ENCODE measurements at regions not wholly inside any gene's neighbourhood (a gene's known extent, or its start where the extent isn't known, plus 50 kb on each side); places are given as distances from the start of the nearest gene placed in this dataset.

DNA sequence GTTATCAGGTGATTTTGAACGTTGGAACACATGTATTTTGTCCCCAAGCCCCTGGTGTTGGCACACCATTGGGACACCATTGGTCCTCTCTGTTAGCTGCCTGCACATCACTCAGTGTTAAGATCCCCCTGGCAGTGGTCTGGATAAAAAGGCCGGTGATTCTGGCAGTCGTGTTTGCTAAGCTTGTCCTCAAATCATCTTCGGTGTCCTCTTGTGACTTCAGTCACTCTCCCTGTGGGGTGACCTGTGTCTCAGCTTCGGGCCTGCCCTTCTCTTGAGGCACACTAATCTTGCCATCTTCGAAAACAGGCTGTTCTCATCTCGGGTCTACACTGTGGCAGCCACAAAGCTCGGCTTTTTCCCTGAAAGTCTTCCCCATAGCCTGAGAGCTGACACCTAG lies 127.1 kb downstream of the ZIC5 start (continued):
- TF ChIP-seq ZMAT3 (CRISPR knock-in tag; conservative IDR thresholded peaks at IDR 0.05) = no peak

- Histone ChIP-seq H3K9me3 (ENCODE audit: low read length) (no peaks in the 10 kb centered on the region), H3K4me3 (replicated peaks in 1 of 3; ENCODE audit: insufficient read depth in 1 of 3, low read depth in 2 of 3, low read length in 3 of 3) (no peak overlapping the region), H3K79me2 (ENCODE audit: insufficient read depth, low read length) (no peaks in the 10 kb centered on the region), H3K36me3 (replicated peaks in 1 of 2; ENCODE audit: control insufficient read depth in 1 of 2, insufficient read depth in 2 of 2, low read length in 2 of 2) (no peaks in the 10 kb centered on the region), H3K27ac (ENCODE audit: extremely low read length, insufficient read depth, low read length) (no peak overlapping the region), H3K27me3 (ENCODE audit: control insufficient read depth in 1 of 2, insufficient read depth in 2 of 2, low read length in 2 of 2) (no peaks in the 10 kb centered on the region), H3K4me2 (ENCODE audit: low read depth, low read length) (no peak overlapping the region), H3K4me1 (ENCODE audit: insufficient read depth, low read length) (peaks cover 10% of the 10 kb centered on the region), H3K9ac (ENCODE audit: insufficient read depth, low read depth, low read length) (no peak overlapping the region), H2AFZ (ENCODE audit: low read length) (no peak overlapping the region), H4K20me1 (ENCODE audit: insufficient read depth, low read length) (no peaks in the 10 kb centered on the region)
- in situ Hi-C loops (cut with HindIII; ENCODE audit: extremely low pct_ligation_motif_present, low pct_unique_long_range_greater_than_20kb) = no loop called here
- DNase-seq (ENCODE audit: low spot score) (no peak), ATAC-seq (no peak), FAIRE-seq (no peak)
- no peak for TF ChIP-seq ZNF251 (CRISPR knock-in tag; IDR thresholded peaks at IDR 0.05)
- no peak for TF ChIP-seq ZNF569 (CRISPR knock-in tag; IDR thresholded peaks at IDR 0.05; ENCODE audit: borderline replicate concordance)
- TF ChIP-seq JDP2 (CRISPR knock-in tag; IDR thresholded peaks at IDR 0.05; ENCODE audit: borderline replicate concordance) = no peak
- TF ChIP-seq ZNF124 (CRISPR knock-in tag; IDR thresholded peaks at IDR 0.05) = no peak
- TF ChIP-seq ARNT2 (CRISPR knock-in tag; IDR thresholded peaks at IDR 0.05; ENCODE audit: low read depth) = no peak
- TF ChIP-seq RARG (CRISPR knock-in tag; IDR thresholded peaks at IDR 0.05; ENCODE audit: low read depth) = no peak
- no peak for TF ChIP-seq JARID2 (CRISPR knock-in tag; IDR thresholded peaks at IDR 0.05; ENCODE audit: insufficient replicate concordance)
- TF ChIP-seq, protein P1, sequence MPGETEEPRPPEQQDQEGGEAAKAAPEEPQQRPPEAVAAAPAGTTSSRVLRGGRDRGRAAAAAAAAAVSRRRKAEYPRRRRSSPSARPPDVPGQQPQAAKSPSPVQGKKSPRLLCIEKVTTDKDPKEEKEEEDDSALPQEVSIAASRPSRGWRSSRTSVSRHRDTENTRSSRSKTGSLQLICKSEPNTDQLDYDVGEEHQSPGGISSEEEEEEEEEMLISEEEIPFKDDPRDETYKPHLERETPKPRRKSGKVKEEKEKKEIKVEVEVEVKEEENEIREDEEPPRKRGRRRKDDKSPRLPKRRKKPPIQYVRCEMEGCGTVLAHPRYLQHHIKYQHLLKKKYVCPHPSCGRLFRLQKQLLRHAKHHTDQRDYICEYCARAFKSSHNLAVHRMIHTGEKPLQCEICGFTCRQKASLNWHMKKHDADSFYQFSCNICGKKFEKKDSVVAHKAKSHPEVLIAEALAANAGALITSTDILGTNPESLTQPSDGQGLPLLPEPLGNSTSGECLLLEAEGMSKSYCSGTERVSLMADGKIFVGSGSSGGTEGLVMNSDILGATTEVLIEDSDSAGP (CRISPR knock-in tag; IDR thresholded peaks at IDR 0.05; ENCODE audit: borderline replicate concordance) = no peak
- no peak for TF ChIP-seq GPBP1L1 (CRISPR knock-in tag; IDR thresholded peaks at IDR 0.05)
- no peak for TF ChIP-seq HMG20A (CRISPR knock-in tag; IDR thresholded peaks at IDR 0.05; ENCODE audit: borderline replicate concordance)
- no peak for TF ChIP-seq ZNF20 (CRISPR knock-in tag; IDR thresholded peaks at IDR 0.05)
- no peak for TF ChIP-seq ZNF253 (CRISPR knock-in tag; IDR thresholded peaks at IDR 0.05; ENCODE audit: borderline replicate concordance)
- TF ChIP-seq KDM5A (IDR thresholded peaks at IDR 0.05; ENCODE audit: borderline replicate concordance, low read length) = no peak
- TF ChIP-seq, protein P2, sequence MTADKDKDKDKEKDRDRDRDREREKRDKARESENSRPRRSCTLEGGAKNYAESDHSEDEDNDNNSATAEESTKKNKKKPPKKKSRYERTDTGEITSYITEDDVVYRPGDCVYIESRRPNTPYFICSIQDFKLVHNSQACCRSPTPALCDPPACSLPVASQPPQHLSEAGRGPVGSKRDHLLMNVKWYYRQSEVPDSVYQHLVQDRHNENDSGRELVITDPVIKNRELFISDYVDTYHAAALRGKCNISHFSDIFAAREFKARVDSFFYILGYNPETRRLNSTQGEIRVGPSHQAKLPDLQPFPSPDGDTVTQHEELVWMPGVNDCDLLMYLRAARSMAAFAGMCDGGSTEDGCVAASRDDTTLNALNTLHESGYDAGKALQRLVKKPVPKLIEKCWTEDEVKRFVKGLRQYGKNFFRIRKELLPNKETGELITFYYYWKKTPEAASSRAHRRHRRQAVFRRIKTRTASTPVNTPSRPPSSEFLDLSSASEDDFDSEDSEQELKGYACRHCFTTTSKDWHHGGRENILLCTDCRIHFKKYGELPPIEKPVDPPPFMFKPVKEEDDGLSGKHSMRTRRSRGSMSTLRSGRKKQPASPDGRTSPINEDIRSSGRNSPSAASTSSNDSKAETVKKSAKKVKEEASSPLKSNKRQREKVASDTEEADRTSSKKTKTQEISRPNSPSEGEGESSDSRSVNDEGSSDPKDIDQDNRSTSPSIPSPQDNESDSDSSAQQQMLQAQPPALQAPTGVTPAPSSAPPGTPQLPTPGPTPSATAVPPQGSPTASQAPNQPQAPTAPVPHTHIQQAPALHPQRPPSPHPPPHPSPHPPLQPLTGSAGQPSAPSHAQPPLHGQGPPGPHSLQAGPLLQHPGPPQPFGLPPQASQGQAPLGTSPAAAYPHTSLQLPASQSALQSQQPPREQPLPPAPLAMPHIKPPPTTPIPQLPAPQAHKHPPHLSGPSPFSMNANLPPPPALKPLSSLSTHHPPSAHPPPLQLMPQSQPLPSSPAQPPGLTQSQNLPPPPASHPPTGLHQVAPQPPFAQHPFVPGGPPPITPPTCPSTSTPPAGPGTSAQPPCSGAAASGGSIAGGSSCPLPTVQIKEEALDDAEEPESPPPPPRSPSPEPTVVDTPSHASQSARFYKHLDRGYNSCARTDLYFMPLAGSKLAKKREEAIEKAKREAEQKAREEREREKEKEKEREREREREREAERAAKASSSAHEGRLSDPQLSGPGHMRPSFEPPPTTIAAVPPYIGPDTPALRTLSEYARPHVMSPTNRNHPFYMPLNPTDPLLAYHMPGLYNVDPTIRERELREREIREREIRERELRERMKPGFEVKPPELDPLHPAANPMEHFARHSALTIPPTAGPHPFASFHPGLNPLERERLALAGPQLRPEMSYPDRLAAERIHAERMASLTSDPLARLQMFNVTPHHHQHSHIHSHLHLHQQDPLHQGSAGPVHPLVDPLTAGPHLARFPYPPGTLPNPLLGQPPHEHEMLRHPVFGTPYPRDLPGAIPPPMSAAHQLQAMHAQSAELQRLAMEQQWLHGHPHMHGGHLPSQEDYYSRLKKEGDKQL (CRISPR knock-in tag; IDR thresholded peaks at IDR 0.05; ENCODE audit: low read depth) = no peak
- POLR2A ChIA-PET = no interaction called here
- intact Hi-C loops (cut with micrococcal nuclease; ENCODE audit: unreplicated experiment) = no loop called here
- BruUV-seq (replicated peaks) = no TSS peak
- WGBS (ENCODE audit: low lambda C conversion rate) = 73% methylated on average over 9 of the region's 9 CpGs
- CTCF ChIA-PET (ENCODE audit: low intra/inter-chr PET ratio, low total read pairs) = no interaction called here
Measured at GRCh38 chr13:99843872-99844271, 127.7 kb downstream of the ZIC5 start.
